Liver (tissue), 3 donors: ENCODE measurements at regions not wholly inside any gene's neighbourhood (a gene's known extent, or its start where the extent isn't known, plus 50 kb on each side); places are given as distances from the start of the nearest gene placed in this dataset.

Source experiments
- CTCF ChIP-seq: fragments of 150-350 bp; IDR thresholded peaks from 2 replicates; pipeline ENCODE4 v1.5.1; 2017; ENCODE audit warnings: improper control_type of control experiment, low read depth, low read length; ENCODE audit not compliant: missing input control
- MAX ChIP-seq: IDR thresholded peaks from 2 replicates; pipeline ENCODE4 v1.6.1; 2016; ENCODE audit warnings: antibody characterized with exemption
- RAD21 ChIP-seq, 2 donors: IDR thresholded peaks; 2 replicates each; pipeline ENCODE4 v1.6.1; 2016; ENCODE audit warnings: antibody characterized with exemption in 2 of 2, mild to moderate bottlenecking in 2 of 2
- REST ChIP-seq: IDR thresholded peaks from 2 replicates; pipeline ENCODE4 v1.6.1; 2016; ENCODE audit warnings: antibody characterized with exemption, mild to moderate bottlenecking
- RXRA ChIP-seq, 2 donors: IDR thresholded peaks; 2 replicates each; pipeline ENCODE4 v1.6.1; 2017 to 2018; ENCODE audit warnings: antibody characterized with exemption in 2 of 2, mild to moderate bottlenecking in 1 of 2
- donor health status: healthy.
- donor health status: healthy.

- no peak for TF ChIP-seq RXRA (IDR thresholded peaks at IDR 0.05)
- TF ChIP-seq CTCF = no peak
- TF ChIP-seq REST = no peak
- TF ChIP-seq RAD21 (IDR thresholded peaks at IDR 0.05) = no peak
- no peak for TF ChIP-seq MAX
These were observed 184.6 kb upstream of the SP4 start for GRCh38 chr7:21243265-21243664.
